ENCODE measurements at regions not wholly inside any gene's neighbourhood (a gene's known extent, or its start where the extent isn't known, plus 50 kb on each side); places are given as distances from the start of the nearest gene placed in this dataset.

DNA sequence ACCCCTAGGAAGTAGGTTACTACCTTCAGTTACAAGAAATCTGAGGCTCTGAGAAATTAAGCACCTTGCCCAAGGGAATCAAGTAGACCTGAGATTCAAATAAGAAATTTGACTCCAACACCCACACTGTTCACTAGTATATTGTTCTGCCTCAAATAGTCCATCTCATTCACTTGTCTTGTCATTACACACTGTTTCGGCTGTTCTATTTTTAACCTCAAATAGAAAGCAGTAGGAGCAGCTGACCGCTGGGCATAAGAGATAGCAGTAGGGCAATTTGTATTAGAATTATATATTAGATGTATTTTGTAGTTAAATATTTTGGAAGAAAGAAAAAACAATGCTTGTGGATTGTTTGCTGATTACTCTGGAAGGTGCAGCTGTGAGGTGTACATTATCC, 185.1 kb downstream of the INHBA start:
- DNase-seq: no peak

- no peak for DNase-seq
Measured at GRCh38 chr7:41508755-41509154, 194.1 kb downstream of the INHBA start.

DNA sequence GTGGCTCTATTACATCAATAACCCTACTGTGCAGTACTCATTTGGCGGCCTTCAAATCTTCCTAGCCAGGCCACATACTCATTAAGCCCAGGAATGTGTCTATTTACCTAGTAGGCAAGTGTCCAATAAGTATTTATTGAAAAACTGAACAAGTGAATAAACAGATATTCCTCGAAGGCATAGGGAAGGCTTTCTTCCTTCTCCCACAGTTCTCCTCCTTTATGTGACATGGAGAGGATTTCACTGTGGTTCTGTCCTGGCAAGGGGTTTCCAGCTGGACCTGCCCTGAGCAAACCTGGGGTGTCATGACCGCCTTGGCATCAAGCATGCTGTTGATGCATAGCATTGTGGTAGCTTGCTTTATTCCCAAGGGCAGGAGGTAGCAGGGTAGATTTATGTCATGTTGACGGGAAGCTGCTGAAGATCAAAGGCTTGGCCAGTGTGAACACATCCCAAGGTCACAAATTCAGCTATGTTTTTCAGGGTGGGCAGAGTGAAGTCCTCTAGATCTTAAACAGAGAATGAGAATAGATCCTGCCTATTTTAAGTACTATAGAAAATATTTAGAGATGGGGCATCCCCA, 195.1 kb downstream of the INHBA start:
- DNase-seq: no peak

DNA sequence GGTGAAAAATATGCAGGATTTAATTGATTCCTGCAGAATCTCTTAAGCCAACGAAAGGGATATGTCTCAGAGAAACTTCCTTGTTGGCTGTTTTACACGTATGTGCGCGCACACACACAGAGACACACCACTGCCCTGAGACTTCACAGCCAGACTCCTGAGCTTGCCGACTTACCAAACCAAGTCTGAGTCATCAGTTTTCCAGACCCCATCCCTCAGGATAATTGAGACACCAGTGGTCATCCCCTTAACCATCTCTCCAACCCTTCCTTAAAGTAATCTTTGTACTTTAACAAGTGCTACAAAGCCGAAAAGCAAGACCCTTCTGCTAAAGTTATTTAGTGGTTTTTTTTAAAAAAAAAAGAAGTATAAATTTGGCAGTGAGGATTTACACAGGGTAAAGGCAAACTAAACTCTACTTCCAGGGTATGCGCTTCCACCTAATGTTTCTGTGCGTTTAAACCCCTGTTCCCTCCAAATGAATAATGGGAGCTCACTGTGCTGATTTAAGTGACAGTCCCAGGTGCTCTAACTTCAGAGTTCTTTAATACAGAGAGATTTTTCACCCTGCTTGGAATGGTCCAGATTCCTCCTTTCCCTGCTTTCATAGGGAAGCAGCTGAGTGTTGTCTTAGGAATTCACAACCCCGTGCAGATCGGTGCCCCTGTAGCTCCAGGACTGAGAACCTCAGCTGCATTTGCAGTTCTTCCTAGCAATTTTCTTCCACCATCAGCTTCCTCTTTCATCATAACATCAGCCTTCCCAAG, 198.5 kb downstream of the INHBA start:
- DNase-seq: no peak

DNA sequence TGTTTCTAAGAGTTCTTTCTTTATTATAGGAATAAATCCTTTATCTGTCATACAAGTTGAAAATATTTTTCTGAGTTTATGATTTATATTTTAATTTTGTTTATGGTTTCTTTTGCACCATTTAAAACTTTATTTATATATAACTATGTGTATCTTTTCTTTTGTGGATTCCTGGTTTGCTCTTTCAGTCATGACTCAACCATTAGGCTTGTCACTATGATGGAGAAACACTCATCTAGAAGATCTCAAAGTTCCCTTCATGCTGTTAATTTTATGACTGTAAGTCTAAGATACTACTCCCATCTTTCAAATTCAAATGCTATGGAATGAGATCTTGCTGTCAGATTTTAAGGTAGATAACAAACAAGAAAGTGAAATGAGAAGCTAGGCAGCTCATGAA, 199.5 kb downstream of the INHBA start:
- no peak for DNase-seq

GRCh38 chr7:41501466-41501865, 201.4 kb downstream of the INHBA start:
- no peak for DNase-seq

DNA sequence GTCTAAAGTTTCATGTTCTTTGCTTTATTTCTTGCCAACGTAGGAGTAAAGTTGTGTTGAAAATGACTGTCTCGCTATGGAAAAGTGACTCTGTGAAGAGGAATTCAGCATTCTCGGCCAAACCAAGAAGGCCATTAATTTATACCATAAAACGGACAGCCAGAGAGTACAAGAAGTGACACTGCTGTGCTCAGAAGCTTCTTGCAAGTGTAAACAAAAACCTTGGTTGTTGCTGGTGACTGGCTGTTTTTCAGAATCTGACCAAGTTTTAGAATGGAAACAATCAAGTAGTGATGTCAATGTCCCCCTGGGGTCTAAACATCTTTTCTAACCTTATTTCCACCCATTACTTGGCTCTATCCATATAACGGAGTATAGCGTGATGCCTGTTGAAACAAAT, 201.9 kb downstream of the INHBA start:
- no peak for DNase-seq

DNA sequence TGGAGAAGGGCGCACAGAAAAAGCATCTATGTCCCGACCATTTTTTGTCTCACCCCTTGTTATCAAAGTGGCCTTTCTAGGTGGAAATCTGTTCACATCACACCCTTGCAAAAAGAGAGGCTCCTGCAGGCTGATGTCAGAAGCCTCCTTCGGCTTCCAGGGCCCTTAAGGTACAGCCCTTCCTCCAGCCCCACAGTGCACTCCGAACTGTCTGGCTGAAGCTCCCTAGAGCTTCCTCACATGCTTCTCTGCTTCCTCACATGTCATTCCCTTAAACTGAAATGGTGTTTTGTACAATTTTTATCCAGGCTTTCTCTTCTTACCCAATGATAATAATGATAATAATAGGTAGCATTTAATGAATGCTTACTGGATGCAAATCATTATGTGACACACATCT, 210.3 kb downstream of the INHBA start:
- DNase-seq: no peak

DNA sequence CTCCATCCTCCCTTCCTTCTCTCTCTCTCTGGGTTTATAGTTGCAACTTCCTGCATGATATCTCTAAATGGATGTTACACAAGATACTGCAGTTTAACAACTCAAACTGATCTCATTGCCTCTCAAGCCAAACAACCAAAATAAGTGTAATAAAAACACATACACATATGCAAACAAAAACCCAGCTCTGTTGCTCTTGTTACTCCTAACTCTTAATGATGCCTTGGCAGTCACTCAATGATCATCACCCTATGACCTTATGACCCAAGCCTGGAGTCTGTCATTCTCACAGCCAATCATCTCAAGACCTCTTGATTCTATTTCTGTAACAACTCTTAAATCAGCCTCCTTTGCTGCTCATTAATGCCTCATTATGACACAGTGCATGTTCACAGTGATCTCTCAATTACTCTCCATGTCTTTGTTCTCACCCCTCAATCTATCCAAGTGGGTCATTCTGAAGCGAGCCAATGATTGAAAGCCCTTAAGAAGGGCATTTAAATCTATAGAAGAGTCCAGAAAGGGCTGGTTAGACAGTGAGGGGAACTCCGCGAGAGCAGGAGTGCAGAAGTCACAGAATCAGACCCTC, 210.9 kb downstream of the INHBA start:
- DNase-seq: no peak

GRCh38 chr7:41491308-41491707, 211.6 kb downstream of the INHBA start:
- DNase-seq: no peak

GRCh38 chr7:41489885-41490284, 213.0 kb downstream of the INHBA start:
- DNase-seq: no peak

GRCh38 chr7:41487229-41487940, 215.5 kb downstream of the INHBA start:
- DNase-seq: no peak

DNA sequence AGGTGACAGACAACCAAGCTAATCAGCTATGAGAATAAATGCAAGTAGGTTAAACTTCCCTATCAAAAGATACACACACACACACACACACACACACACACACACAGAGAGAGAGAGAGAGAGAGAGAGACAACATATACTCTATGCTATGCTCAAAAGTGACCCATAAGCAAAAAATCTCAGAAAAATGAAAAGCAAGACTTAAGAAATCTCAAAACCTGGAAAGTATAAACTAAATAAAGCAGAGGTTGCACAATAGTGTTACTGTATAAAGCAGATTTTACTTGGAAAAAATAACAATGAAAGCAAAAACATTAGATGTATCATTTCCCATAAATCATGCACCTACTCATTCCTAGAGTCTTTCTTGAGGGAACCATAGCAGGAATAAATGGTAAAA, 221.5 kb downstream of the INHBA start:
- DNase-seq: no peak

- no peak for DNase-seq
Measured at GRCh38 chr7:41478187-41478586, 224.7 kb downstream of the INHBA start.

DNA sequence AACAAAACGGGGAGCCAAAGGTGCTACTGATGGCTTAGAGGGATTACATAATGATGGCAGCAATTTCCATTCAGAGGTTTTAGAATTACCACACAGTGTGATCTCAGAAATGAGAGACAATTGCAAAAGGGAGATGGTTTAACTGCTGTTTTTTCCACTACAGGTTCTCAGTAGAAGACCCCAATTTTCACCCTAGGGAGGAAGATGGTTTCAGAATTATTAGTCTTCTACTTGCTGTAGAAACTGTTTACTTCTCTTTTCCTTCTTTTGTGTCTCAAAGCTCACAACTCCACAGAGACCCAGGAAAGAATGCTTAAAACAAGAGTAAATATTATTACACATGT, 226.5 kb downstream of the INHBA start:
- DNase-seq: no peak

DNA sequence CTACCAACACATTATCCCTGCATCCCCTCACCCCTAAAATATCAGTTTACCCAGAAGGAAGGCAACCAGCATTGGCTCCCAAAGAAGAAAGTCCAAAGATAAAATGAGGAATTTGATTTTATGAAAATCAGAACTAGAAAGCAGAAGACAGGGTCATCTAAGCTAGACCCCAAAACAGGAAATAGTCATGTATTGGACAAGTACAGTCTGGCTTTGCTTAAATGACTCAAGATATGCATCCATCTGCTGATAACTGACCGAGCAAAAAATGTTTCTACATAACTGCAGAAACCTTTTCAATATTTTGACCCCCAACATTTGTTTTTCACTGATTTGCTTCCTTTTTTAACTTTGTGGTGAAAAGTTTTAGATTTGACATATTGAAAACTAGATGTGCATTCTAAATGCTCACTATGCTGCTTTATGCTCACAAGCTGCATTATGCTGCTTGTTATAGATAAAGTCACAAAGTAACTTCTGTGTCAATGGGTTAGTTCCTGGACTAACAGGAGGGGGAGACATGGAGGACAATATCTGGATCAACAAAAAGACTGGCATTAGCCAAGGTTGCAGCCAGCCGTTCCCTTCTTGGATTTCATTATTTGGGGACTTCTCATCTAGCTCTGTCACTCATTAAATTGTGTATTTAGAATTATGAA, 227.0 kb downstream of the INHBA start:
- DNase-seq: no peak

GRCh38 chr7:41472427-41473125, 230.3 kb downstream of the INHBA start:
- no peak for DNase-seq

DNA sequence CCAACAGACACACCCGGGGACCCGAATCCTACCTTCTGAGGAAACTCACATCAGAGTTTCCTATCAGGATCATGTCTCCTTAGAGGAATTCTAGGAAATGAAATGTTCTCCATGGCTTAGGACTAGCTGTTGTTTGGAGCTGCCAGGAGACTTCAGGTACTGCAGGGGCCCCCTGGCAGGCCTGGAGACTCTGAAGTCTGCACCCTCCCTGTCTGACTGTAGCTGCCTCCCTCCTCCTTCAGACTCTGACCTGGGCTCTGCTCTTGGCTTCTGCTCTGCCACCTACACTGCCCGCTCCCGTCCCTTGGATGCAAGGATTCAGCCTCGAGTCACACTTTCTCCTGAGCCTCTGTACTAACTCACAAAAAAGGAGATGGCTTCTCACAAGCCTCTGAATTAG, 232.8 kb downstream of the INHBA start:
- DNase-seq: no peak

DNA sequence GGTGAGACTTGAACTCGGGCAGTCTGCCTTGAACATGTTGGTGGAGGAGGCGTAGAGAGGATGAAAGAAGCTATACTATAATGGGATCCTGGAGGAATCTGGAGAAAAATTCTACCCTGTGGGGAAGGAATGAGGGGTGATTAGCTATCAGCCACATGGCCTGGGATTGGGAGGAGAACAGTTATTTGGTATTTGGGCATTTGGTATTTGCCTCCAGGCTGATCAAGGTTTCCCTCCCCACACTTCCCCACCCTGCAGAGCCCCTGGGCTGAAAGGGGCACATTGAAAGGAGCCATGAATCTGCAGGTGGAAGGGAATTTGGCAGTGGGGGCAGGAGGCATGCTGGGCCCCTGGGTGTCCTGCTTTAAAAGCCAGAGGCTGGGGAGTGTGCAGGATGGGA, 235.3 kb downstream of the INHBA start:
- no peak for DNase-seq

DNA sequence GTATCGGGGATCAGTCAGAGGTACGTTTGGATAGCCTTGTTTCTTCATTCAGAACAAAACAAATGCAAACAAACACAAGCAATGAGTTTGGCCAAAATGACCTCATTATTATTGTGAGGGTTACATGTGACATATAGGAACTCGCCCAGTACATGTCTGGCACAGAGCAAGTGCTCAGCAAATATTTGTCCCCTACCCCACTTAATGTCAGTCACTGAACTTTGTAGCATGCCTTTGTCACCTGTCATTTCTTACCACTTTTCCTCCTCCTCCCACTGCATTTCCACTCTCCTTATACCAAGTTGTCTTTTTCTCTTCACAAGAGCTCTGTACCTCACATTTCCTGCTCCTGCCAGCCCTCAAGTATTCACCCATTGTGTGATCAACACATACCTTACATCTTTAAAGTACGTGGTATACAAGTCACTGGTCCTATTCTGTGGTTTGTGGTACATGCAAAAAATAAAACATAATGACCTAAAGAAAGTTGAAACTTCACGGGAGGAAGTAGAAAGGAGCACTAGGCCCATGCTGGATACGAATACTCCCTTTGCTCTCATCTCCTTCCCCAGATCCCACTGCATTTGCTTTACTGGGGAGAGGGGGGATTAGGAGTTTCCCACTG, 236.0 kb downstream of the INHBA start:
- DNase-seq: no peak

DNA sequence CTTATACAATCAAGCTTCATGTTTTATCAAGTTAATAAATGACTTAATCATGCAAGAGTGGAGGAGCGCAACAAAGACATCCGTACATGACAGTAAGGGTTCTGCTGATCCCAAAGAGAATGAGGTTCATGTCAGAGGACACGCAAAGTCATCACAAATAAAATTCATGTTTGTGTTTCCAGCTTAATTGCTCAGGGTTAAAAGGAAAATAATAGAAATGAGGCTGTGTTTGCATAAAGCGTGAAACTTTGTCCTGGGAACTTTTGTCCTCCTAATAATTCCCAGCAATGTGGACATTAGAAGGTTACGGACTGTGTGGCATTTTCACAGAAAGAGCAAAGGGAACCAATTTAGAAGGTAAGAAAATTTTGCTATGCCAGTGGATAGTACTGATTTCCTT, 237.3 kb downstream of the INHBA start:
- DNase-seq: no peak

DNA sequence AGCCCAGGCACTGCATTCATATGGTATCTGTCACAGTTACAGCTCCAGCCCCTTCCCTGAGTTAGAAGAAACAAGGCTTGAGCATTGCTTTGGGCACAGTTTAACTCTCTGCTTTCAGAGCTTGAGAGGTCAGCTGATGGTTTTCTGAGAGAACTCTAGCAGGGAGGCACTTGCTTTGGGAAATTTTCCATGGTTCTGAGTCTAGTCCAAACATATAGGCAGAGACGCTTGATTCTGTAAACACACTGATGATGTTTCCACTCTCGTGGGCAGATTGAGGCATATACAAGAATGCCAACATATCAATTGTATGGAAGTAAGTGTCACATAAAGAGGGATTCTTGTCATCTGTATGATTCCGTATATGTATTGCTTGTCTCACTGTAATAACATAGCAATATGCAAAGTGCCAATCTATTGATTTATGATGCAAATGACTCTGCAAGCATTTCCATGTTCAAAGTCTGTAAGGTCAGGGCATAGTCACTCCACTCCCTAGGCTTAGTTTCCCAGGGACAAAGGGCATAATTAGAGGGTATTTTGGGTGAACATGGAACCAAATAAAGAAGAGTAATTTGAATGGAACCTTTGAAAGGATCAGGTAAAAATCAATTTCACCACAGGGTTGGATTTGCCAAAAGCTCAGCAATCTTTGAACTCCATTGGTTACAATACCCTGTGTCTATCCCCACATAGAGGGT, 239.0 kb downstream of the INHBA start:
- no peak for DNase-seq

All from activated T-cell treated with anti-CD3 and anti-CD28 coated beads, Interleukin-2, amount 50 U/mL, for 48 hours (primary cell).